Testis (tissue), 2 donors: ENCODE measurements at regions not wholly inside any gene's neighbourhood (a gene's known extent, or its start where the extent isn't known, plus 50 kb on each side); places are given as distances from the start of the nearest gene placed in this dataset.

ENCODE experiments used
- DNase-seq: peaks from one replicate; pipeline ENCODE4 v3.0.0-alpha.2; 2019
- H3K27ac ChIP-seq, 2 donors: fragments of 200-600 bp; sonication (generic); one replicate each; pipeline ENCODE4 v1.5.1; 2019
- H3K27me3 ChIP-seq: fragments of 200-600 bp; sonication (generic); one replicate; pipeline ENCODE4 v1.5.1; 2019
- H3K36me3 ChIP-seq: fragments of 200-600 bp; sonication (generic); one replicate; pipeline ENCODE4 v1.5.1; 2017; ENCODE audit warnings: low read depth; ENCODE audit errors: missing control alignments
- H3K4me1 ChIP-seq: fragments of 200-600 bp; sonication (generic); one replicate; pipeline ENCODE4 v1.5.1; 2019
- H3K4me3 ChIP-seq, 2 donors: fragments of 200-600 bp; sonication (generic); one replicate each; pipeline ENCODE4 v1.5.1; 2017 to 2019
- H3K9me3 ChIP-seq: fragments of 200-600 bp; sonication (generic); one replicate; pipeline ENCODE4 v1.5.1; 2017
- POLR2A ChIP-seq: fragments of 450-650 bp; IDR thresholded peaks from one replicate; pipeline ENCODE4 v1.6.1; 2017; ENCODE audit warnings: antibody characterized with exemption, mild to moderate bottlenecking, moderate library complexity
- WGBS, 2 donors: methylation state at CpG; one replicate each; pipeline ENCODE4 v1.1.5; 2018; 5-methylcytosine and 5-hydroxymethylcytosine counted together
- intact Hi-C: fragments of 100-400 bp; cut with DNase I; formaldehyde crosslinking; loops from one replicate; pipeline ENCODE4 v1.15.1; 2023; ENCODE audit warnings: low total_unique reads
- TF ChIP-seq, protein P1 (sequence below), 3 experiments: fragments of 450-650 bp in 2 of 3; fragments of 200-600 bp in 1 of 3; sonication (generic) in 1 of 3; IDR thresholded peaks; one replicate each; pipeline ENCODE4 v1.5.1; 2016 to 2019; ENCODE audit warnings: antibody characterized with exemption in 3 of 3, mild to moderate bottlenecking in 2 of 3, moderate library complexity in 1 of 3

DNA sequence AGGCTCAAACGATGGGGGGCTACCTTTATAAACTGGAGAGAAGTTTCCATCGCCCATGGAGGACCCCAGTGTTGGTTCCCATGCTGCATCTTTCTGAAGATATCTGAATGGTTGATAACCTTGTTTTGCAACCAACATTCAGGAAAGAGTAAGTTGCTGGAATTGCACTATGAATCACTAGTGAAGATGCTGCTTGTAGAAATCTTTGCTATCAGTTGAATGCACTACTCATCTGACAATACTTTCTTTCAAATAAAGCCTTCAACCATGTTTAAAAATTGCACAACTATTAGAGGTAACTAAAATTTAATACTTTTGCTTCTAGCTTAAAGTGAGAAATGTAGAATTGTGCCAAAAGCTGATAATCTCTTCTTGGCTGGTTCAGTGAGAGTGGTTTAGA is 86.8 kb upstream of the HIVEP3 start:
- no peak for TF ChIP-seq POLR2A
- TF ChIP-seq, protein P1, sequence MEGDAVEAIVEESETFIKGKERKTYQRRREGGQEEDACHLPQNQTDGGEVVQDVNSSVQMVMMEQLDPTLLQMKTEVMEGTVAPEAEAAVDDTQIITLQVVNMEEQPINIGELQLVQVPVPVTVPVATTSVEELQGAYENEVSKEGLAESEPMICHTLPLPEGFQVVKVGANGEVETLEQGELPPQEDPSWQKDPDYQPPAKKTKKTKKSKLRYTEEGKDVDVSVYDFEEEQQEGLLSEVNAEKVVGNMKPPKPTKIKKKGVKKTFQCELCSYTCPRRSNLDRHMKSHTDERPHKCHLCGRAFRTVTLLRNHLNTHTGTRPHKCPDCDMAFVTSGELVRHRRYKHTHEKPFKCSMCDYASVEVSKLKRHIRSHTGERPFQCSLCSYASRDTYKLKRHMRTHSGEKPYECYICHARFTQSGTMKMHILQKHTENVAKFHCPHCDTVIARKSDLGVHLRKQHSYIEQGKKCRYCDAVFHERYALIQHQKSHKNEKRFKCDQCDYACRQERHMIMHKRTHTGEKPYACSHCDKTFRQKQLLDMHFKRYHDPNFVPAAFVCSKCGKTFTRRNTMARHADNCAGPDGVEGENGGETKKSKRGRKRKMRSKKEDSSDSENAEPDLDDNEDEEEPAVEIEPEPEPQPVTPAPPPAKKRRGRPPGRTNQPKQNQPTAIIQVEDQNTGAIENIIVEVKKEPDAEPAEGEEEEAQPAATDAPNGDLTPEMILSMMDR (IDR thresholded peaks at IDR 0.05): no peak
- Histone ChIP-seq H3K4me3 (no peak overlapping the region), H3K27ac (no peak overlapping the region), H3K9me3 (no peaks in the 10 kb centered on the region), H3K4me1 (no peaks in the 10 kb centered on the region), H3K27me3 (no peaks in the 10 kb centered on the region), H3K36me3 (no peaks in the 10 kb centered on the region)
- WGBS, 2 donors: 75 to 91% methylated on average over 2 of the region's 2 CpGs
- no peak for DNase-seq
- intact Hi-C loops: no loop called here

GRCh38 chr1:42004860-42005259 is 86.1 kb upstream of the HIVEP3 start:
- intact Hi-C loops: no loop called here
- no peak for DNase-seq
- Histone ChIP-seq H3K27me3 (no peaks in the 10 kb centered on the region), H3K36me3 (no peaks in the 10 kb centered on the region), H3K27ac (no peak overlapping the region), H3K9me3 (no peaks in the 10 kb centered on the region), H3K4me1 (no peaks in the 10 kb centered on the region), H3K4me3 (no peak overlapping the region)
- 94 to 95% methylated on average over 5 of the region's 5 CpGs for WGBS, 2 donors
- TF ChIP-seq, protein P1 (IDR thresholded peaks at IDR 0.05): no peak
- TF ChIP-seq POLR2A: no peak

DNA sequence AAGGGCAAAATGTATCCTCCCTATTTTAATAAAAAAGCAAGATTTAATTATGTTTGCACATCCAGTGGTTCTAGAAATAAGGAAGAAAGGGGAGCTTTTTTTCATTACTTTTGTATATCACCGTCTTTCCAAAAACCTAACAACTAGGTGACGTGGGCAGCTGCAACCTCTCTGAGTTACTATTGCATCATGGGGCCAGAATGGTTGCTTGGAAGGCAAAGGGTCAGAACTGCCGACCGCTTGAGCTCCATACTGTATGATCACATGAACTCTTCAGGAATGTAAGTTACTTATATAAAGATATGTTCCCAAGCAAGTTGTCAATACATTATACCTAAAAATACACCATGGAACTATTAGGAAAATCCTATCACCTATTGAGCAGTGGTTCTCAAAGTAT is 85.6 kb upstream of the HIVEP3 start:
- DNase-seq: no peak
- H3K4me3 ChIP-seq: no peak overlapping the region
- H3K36me3 ChIP-seq: no peaks in the 10 kb centered on the region
- intact Hi-C loops: no loop called here
- H3K27ac ChIP-seq: no peak overlapping the region
- H3K4me1 ChIP-seq: no peaks in the 10 kb centered on the region
- H3K9me3 ChIP-seq: no peaks in the 10 kb centered on the region
- no peak for TF ChIP-seq POLR2A
- TF ChIP-seq, protein P1 (IDR thresholded peaks at IDR 0.05): no peak
- H3K27me3 ChIP-seq: no peaks in the 10 kb centered on the region
- WGBS, 2 donors: 90 to 98% methylated on average over 4 of the region's 4 CpGs

DNA sequence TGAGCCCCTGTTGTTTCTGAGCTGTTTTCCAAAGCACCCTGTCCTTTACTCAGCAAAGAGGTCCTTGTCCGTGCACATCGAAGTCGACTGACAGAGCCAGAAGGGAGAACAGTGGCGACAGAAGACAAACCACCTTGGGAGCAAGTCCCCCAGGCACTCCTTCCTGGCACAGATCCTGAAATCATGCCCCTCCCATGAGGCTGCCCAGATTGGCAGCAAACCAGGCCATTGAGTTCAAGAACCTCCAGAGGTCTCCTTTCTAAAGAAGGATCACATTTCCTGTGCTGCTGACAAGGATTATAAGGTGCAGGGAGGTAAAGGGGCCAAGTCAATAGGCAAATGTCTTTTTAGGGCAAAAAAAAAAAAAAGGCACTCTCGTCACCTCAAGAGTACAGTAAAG is 84.7 kb upstream of the HIVEP3 start:
- TF ChIP-seq, protein P1 (IDR thresholded peaks at IDR 0.05): no peak
- no peak for TF ChIP-seq POLR2A
- intact Hi-C loops: no loop called here
- no peaks in the 10 kb centered on the region for H3K36me3 ChIP-seq
- no peaks in the 10 kb centered on the region for H3K27me3 ChIP-seq
- no peak overlapping the region for H3K4me3 ChIP-seq
- no peaks in the 10 kb centered on the region for H3K4me1 ChIP-seq
- no peaks in the 10 kb centered on the region for H3K9me3 ChIP-seq
- DNase-seq: no peak
- no peak overlapping the region for H3K27ac ChIP-seq
- 81 to 87% methylated on average over 5 of the region's 5 CpGs for WGBS, 2 donors

GRCh38 chr1:42002220-42002619 is 83.5 kb upstream of the HIVEP3 start:
- Histone ChIP-seq H3K27me3 (no peaks in the 10 kb centered on the region), H3K4me1 (no peaks in the 10 kb centered on the region), H3K36me3 (no peaks in the 10 kb centered on the region), H3K9me3 (no peaks in the 10 kb centered on the region), H3K4me3 (no peak overlapping the region), H3K27ac (no peak overlapping the region)
- WGBS, 2 donors: 80 to 83% methylated on average over 4 of the region's 4 CpGs
- no peak for DNase-seq
- intact Hi-C loops: no loop called here
- TF ChIP-seq POLR2A: no peak
- TF ChIP-seq, protein P1 (IDR thresholded peaks at IDR 0.05): no peak
